GM18951 (cell line): ENCODE measurements at regions not wholly inside any gene's neighbourhood (a gene's known extent, or its start where the extent isn't known, plus 50 kb on each side); places are given as distances from the start of the nearest gene placed in this dataset.

ENCODE experiments used
- POLR2A ChIP-seq: IDR thresholded peaks from 4 replicates; pipeline ENCODE4 v1.6.1; 2011; ENCODE audit warnings: mild to moderate bottlenecking; ENCODE audit not compliant: insufficient read length, insufficient read depth; ENCODE audit errors: extremely low read depth
- in situ Hi-C: fragments of 300-500 bp; cut with MboI; formaldehyde crosslinking; loops from one replicate; pipeline ENCODE4 v1.12.0; 2022; ENCODE audit warnings: low sequenced_read_pairs, mixed read lengths, inconsistent platforms; ENCODE audit not compliant: unreplicated experiment

DNA sequence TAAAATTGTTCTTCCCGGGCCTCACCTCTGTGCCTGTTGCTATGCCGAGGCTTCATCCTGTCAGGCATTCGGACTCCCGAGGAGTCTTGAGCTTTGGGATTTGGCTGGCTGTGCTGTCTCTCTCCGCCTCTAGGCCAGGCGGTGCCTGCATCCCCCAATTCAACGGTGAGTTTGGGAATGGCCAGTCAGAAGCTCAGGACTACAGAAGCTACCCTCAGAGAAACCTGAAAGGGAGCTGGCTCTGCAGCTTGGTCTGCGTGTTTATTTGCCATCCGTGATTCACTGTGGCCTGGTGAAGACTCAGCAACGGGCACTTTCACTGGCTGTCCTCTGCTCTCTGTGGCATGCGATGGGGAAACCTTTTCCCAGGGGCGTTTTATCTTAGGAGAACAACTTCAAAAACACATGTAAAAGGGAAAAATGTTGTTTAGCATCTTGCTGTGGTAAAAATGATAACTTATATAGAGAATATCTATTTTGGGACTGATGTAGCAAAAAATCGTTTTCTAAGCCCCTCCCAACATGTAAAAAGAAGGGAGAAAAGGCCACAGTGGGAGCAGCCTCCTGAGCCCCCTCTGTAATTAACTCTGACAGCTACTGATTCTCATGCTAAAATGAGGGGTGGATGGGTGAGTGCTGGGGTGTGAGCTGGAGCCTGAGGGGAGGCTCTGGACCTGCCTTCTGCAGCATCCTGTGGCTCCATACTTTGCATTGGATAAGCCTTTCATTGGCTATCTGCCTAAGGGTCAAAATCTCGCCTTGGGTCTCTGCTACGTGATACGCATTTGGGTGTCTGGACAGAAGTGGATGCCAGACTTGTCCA lies 103.4 kb upstream of the KLHL25 start:
- in situ Hi-C loops, result no loop called here
- no peak for TF ChIP-seq POLR2A

GRCh38 chr15:85899927-85900326 lies 105.2 kb upstream of the KLHL25 start:
- no peak for TF ChIP-seq POLR2A
- in situ Hi-C loops, result no loop called here

DNA sequence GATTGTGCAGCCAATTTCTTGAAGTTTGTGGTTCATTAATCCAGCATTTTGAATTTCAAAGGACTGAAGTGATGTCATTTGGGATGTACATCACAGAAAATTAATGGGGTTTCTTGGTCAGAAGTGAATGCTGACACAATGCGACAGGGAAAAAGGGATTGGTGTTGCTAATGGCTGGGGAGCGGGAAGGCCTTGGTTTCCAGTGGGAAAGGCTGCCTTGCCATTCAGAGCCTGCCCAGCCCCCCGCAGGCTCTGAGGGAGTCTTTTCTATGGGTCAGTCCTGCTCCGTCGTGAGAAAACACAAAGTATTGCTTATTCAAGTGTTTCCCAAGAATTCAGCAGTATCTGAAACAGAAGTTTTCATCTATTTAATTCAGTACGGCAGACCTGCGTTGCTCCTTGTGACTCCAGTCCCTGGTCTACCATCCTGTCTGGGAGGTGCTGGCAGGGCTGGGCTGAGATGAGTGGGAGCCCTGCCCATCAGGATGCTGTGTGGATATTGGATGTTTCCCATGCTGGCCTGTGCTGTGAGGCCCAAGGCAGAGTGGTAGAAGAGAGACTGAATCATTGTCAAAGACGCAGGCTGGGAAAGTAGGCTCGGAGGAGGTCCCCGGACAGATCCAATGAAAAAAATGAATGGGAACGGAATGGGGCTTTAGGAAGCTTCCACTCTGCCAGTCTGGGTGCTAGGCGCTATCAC lies 111.2 kb upstream of the KLHL25 start:
- TF ChIP-seq POLR2A, result no peak
- in situ Hi-C loops, result no loop called here

- no peak for TF ChIP-seq POLR2A
- in situ Hi-C loops, result no loop called here
Measured at GRCh38 chr15:85906640-85907039, 111.9 kb upstream of the KLHL25 start.

DNA sequence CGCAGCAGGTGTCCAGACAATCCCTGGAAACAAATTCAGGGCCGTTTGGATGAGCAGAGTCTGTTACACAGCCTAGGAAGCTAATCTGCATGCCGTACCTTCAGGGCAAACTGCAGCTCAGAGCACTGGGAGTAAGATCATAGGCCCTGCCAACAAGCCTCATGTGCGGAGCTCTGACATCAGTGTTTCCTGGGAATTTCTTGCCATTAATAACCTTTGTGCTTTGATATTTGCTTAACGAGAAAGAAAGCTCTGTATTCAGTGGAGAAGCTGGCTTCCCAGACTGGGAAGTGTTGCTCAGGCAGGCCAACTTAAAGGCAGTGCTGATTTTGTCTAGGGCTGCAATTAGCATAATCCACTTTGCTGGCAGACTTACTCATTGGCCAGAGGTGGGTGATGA lies 116.1 kb upstream of the KLHL25 start:
- in situ Hi-C loops, result no loop called here
- no peak for TF ChIP-seq POLR2A

GRCh38 chr15:85913461-85913860 lies 118.7 kb upstream of the KLHL25 start:
- in situ Hi-C loops, result no loop called here
- TF ChIP-seq POLR2A, result no peak

- no peak for TF ChIP-seq POLR2A
- in situ Hi-C loops, result no loop called here
Measured at GRCh38 chr15:85920956-85921355, 126.2 kb upstream of the KLHL25 start.

DNA sequence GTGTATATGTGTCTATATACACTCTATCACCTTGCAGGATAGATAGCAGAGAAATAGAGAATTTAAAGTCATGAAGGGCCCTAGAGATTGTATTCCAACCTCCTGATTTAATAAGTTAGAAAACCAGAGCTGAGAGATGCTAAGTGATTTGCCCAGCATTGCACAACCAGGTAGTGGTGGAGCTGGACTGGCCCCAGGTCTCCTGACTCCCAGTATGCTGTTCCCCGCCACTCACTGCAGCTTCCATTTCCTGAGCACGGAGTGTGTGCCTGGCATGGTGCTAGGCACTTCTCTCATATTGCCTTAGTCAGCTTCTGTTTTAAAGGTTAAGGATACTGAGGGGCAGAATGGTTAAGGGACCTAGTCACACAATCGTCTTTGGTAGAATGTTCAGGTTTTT lies 129.4 kb upstream of the KLHL25 start:
- no peak for TF ChIP-seq POLR2A
- in situ Hi-C loops, result no loop called here

DNA sequence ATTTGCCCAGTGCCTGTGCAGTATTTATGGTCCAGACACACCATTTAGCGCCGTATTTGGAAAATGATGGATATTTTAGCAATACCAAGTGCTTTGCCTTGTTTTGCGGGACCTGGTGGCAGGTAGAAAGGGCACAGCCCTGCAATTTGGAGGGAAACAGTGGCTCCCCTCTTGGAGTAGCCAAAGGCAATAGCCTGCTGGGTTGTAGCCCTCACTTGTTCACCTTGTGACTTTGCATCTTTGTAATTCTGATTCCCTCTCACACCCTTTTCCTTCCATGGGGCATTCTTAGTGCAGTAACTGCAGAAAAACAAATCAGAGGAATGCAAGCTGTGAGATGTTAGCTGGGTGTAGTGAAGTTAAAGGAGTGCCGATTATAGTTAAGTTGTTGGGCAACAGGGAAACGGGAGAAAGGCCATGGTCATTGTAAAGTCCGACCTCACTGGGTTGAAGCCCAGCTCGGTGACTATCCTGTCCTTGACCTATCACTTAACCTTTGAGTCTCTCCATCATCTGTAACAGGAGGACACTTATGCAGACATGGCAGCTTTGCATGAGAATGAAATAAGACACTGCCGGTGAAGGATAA lies 131.0 kb upstream of the KLHL25 start:
- no peak for TF ChIP-seq POLR2A
- in situ Hi-C loops, result no loop called here

DNA sequence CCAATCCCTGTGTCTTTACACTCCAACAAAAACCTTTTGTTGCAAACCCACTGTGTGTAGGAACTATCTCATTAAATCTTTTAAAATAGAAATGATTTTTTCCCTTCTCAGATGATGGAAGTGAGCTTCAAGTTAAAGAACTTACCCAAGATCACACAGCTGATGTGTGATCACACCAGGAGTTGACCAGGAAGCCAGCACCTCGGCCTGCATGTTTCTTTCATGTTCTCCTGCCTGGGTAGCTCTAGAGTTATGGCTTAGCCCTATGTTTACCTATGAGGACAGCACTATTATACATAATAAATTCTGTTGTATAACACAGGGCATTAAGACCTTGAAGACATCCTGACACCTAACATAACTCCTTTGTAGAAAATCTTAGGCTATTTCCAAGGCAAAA lies 132.1 kb upstream of the KLHL25 start:
- in situ Hi-C loops, result no loop called here

DNA sequence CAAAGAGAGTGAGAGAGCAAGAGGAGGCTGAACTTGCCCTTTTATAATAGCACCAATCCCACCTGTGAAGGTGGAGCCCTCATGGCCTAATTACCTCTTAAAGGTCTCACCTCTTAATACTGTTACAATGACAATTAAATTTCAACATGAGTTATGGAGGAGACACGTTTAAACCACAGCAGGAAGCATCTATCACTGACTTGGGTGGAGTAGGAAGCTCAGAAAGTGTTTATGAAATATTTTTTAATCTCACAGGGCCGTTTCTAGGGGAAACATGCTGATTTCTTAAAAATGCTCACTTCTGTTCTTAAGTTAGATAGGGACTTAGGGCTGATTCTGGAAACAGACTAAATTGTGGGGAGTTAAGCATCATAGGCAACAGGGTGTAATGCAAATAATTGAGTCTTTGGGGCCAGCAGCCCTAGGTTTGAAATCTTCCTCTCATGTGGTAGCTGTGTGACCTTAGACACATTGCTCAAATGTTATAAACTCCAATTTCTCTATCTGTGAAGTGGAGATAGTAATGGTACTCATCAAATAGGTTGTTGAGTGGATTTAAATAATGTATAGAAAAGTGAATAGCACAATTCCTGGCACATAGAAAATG lies 133.3 kb upstream of the KLHL25 start:
- TF ChIP-seq POLR2A, result no peak
- in situ Hi-C loops, result no loop called here

More for the DNA sequence above, 132.1 kb upstream of the KLHL25 start:
- no peak for TF ChIP-seq POLR2A

DNA sequence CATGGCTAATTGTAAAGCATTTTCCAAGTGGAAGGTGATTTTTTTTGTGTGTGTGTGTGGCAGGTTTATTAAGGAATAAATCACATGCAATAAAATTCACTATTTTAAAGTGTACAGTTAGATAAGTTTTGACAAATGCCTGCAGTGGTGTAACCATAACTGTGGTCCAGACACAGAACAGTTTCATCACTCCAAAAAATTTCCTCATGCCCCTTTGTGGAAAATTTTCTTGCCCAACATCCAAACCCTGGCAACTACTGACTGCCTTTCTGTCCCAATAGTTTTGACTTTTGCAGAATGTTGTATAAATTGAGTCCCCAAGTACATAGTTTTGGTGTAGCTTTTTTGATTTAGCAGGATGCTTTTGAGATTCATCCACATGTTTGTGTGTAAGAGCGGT lies 135.1 kb upstream of the KLHL25 start:
- in situ Hi-C loops, result no loop called here
- no peak for TF ChIP-seq POLR2A

DNA sequence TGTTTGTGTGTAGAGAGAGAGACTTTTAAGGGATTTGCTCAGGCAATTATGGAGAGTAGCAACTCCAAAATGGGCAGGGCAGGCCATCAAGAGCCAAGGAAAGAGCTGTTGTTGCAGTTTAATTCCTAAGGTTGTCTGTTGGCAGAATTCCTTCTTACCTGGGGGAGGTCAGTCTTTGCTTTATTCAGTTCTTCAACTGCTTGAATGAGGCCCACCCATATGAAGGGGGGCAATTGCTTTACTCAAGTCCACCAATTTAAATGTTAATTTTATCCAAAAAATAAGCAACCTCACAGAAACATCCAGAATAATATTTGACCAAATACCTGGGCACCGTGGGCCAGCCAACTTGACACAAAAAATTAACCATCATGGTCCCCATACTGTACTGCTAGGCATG lies 137.7 kb upstream of the KLHL25 start:
- in situ Hi-C loops, result no loop called here
- TF ChIP-seq POLR2A, result no peak
